Common myeloid progenitor, CD34-positive (primary cell): ENCODE measurements at regions not wholly inside any gene's neighbourhood (a gene's known extent, or its start where the extent isn't known, plus 50 kb on each side); places are given as distances from the start of the nearest gene placed in this dataset.

ENCODE experiments used
- CTCF ChIA-PET: fragments of 350-600 bp; sonication (Branson Sonifier 250); formaldehyde crosslinking; loops from one replicate; lab custom pipeline; 2021; ENCODE audit warnings: antibody characterized with exemption; lab: Charles Lee
- POLR2A ChIA-PET: fragments of 350-600 bp; sonication (Branson Sonifier 250); formaldehyde crosslinking; loops from one replicate; lab custom pipeline; 2021; ENCODE audit warnings: antibody characterized with exemption; lab: Charles Lee
- DNase-seq, 3 donors: peaks; one replicate each; pipeline versions ENCODE4 v3.0.0 to v3.0.0-alpha.2; 2013
- H3K27ac ChIP-seq, 2 experiments: 1 replicate in 1 of 2; 2 replicates in 1 of 2; pipeline ENCODE4 v1.7.0; 2013; ENCODE audit warnings: inconsistent platforms in 2 of 2, low read length in 2 of 2, mild to moderate bottlenecking in 2 of 2, low read depth in 1 of 2, moderate library complexity in 1 of 2; ENCODE audit not compliant: severe bottlenecking in 2 of 2, insufficient read depth in 1 of 2, poor library complexity in 1 of 2
- H3K27me3 ChIP-seq, 5 experiments: replicated peaks in 2 of 5; 1 replicate in 3 of 5; 2 replicates in 2 of 5; pipeline versions ENCODE4 v1.6.1 to v1.7.0; 2013; ENCODE audit warnings: low read length in 4 of 5, mild to moderate bottlenecking in 2 of 5, moderate library complexity in 2 of 5, inconsistent platforms in 1 of 5; ENCODE audit not compliant: insufficient read depth in 5 of 5, control insufficient read depth in 4 of 5
- H3K36me3 ChIP-seq, 4 experiments: 1 replicate in 2 of 4; 2 replicates in 2 of 4; pipeline versions ENCODE4 v1.6.1 to v1.7.0; 2013; ENCODE audit warnings: low read length in 3 of 4, control low read depth in 1 of 4, mild to moderate bottlenecking in 1 of 4; ENCODE audit not compliant: control insufficient read depth in 4 of 4, insufficient read depth in 4 of 4
- H3K4me1 ChIP-seq, 4 experiments: 1 replicate in 3 of 4; 2 replicates in 1 of 4; pipeline versions ENCODE4 v1.6.1 to v1.7.1; 2013; ENCODE audit warnings: low read length in 3 of 4, mild to moderate bottlenecking in 3 of 4, control low read depth in 1 of 4, inconsistent platforms in 1 of 4, moderate library complexity in 1 of 4; ENCODE audit not compliant: control insufficient read depth in 4 of 4, insufficient read depth in 4 of 4; ENCODE audit errors: control extremely low read depth in 1 of 4
- H3K4me3 ChIP-seq, 7 experiments: 1 replicate in 4 of 7; 2 replicates in 3 of 7; pipeline versions ENCODE4 v1.5.1 to v1.7.0; 2013; ENCODE audit warnings: mild to moderate bottlenecking in 7 of 7, low read length in 6 of 7, moderate library complexity in 6 of 7, inconsistent platforms in 2 of 7, low read depth in 2 of 7, control low read depth in 1 of 7; ENCODE audit not compliant: insufficient read depth in 4 of 7, control insufficient read depth in 1 of 7; ENCODE audit errors: extremely low read depth in 1 of 7
- H3K9me3 ChIP-seq, 5 experiments: 1 replicate in 4 of 5; 2 replicates in 1 of 5; pipeline versions ENCODE4 v1.6.1 to v1.7.1; 2013; ENCODE audit warnings: low read length in 4 of 5, mild to moderate bottlenecking in 2 of 5, inconsistent platforms in 1 of 5, low read depth in 1 of 5, moderate library complexity in 1 of 5; ENCODE audit not compliant: control insufficient read depth in 4 of 5, insufficient read depth in 2 of 5; ENCODE audit errors: control extremely low read depth in 1 of 5
- WGBS: methylation state at CpG from one replicate; pipeline ENCODE4 v1.1.5; 2013; ENCODE audit not compliant: insufficient coverage; 5-methylcytosine and 5-hydroxymethylcytosine counted together

- no peak for DNase-seq
- H3K27me3 ChIP-seq: no peaks in the 10 kb centered on the region
- no peaks in the 10 kb centered on the region for H3K4me1 ChIP-seq
- H3K36me3 ChIP-seq: no peaks in the 10 kb centered on the region
- no peaks in the 10 kb centered on the region for H3K9me3 ChIP-seq
- no peak overlapping the region for H3K27ac ChIP-seq
- ChIA-PET CTCF (no interaction called here), POLR2A (interaction anchor here (0.6 kb wide), 1 partner anchor 36 kb away, joined by 3 read pairs; no protein-coding TSS in a partner anchor)
- 33% methylated on average over 1 of the region's 1 CpG for WGBS
- H3K4me3 ChIP-seq: no peak overlapping the region
These were observed 557.8 kb upstream of the GCFC2 start for GRCh38 chr2:76268484-76268883.

GRCh38 chr2:76257802-76258201, 547.1 kb upstream of the GCFC2 start:
- no peak for DNase-seq
- Histone ChIP-seq H3K9me3 (no peaks in the 10 kb centered on the region), H3K27ac (no peak overlapping the region), H3K4me3 (no peak overlapping the region), H3K36me3 (no peaks in the 10 kb centered on the region), H3K27me3 (no peaks in the 10 kb centered on the region), H3K4me1 (no peaks in the 10 kb centered on the region)
- CTCF ChIA-PET: no interaction called here
- POLR2A ChIA-PET: no interaction called here

GRCh38 chr2:76256458-76257088, 545.9 kb upstream of the GCFC2 start:
- no peak overlapping the region for H3K4me3 ChIP-seq
- no peaks in the 10 kb centered on the region for H3K9me3 ChIP-seq
- no peak overlapping the region for H3K27ac ChIP-seq
- 100% methylated on average over 1 of the region's 3 CpGs for WGBS
- CTCF ChIA-PET: no interaction called here
- no peaks in the 10 kb centered on the region for H3K36me3 ChIP-seq
- DNase-seq: no peak
- H3K27me3 ChIP-seq: no peaks in the 10 kb centered on the region
- POLR2A ChIA-PET: no interaction called here
- no peaks in the 10 kb centered on the region for H3K4me1 ChIP-seq

- ChIA-PET POLR2A (interaction anchor here (0.5 kb wide), 1 partner anchor 221 kb away, joined by 4 read pairs; no protein-coding TSS in a partner anchor), CTCF (no interaction called here)
- no peak overlapping the region for H3K4me3 ChIP-seq
- H3K36me3 ChIP-seq: no peaks in the 10 kb centered on the region
- no CpG with 5 or more reads among the region's 1 CpG for WGBS
- H3K9me3 ChIP-seq: no peaks in the 10 kb centered on the region
- H3K27me3 ChIP-seq: no peaks in the 10 kb centered on the region
- no peak for DNase-seq
- no peaks in the 10 kb centered on the region for H3K4me1 ChIP-seq
- H3K27ac ChIP-seq: no peak overlapping the region
These were observed 542.0 kb upstream of the GCFC2 start for GRCh38 chr2:76252704-76253103.

- Histone ChIP-seq H3K27ac (no peak overlapping the region), H3K4me1 (no peaks in the 10 kb centered on the region), H3K36me3 (no peaks in the 10 kb centered on the region), H3K27me3 (no peaks in the 10 kb centered on the region), H3K4me3 (no peak overlapping the region), H3K9me3 (peaks cover 0 to 2% (median 0%) of the 10 kb centered on the region in 5 experiments)
- WGBS: 100% methylated on average over 1 of the region's 2 CpGs
- DNase-seq: no peak
- ChIA-PET POLR2A (no interaction called here), CTCF (no interaction called here)
These were observed 540.6 kb upstream of the GCFC2 start for GRCh38 chr2:76251342-76251741.

- POLR2A ChIA-PET: no interaction called here
- WGBS: 86% methylated on average over 3 of the region's 3 CpGs
- H3K36me3 ChIP-seq: no peaks in the 10 kb centered on the region
These were observed 536.3 kb upstream of the GCFC2 start for GRCh38 chr2:76247006-76247405.

GRCh38 chr2:76211991-76212985, 501.6 kb upstream of the GCFC2 start:
- Histone ChIP-seq H3K4me3 (no peak overlapping the region), H3K27ac (no peak overlapping the region), H3K4me1 (no peaks in the 10 kb centered on the region), H3K27me3 (no peaks in the 10 kb centered on the region), H3K9me3 (no peaks in the 10 kb centered on the region), H3K36me3 (no peaks in the 10 kb centered on the region)
- DNase-seq: no peak
- POLR2A ChIA-PET: no interaction called here
- CTCF ChIA-PET: no interaction called here
- 91% methylated on average over 4 of the region's 5 CpGs for WGBS

More at GRCh38 chr2:76247006-76247405, 536.3 kb upstream of the GCFC2 start:
- H3K9me3 ChIP-seq: peaks cover 0 to 2% (median 0%) of the 10 kb centered on the region in 5 experiments
- DNase-seq: no peak
- CTCF ChIA-PET: interaction anchor here (1.2 kb wide), 1 partner anchor 18 kb away, joined by 4 read pairs; no protein-coding TSS in a partner anchor
- no peaks in the 10 kb centered on the region for H3K4me1 ChIP-seq
- H3K27me3 ChIP-seq: no peaks in the 10 kb centered on the region
- no peak overlapping the region for H3K27ac ChIP-seq
- H3K4me3 ChIP-seq: no peak overlapping the region
